GM21825 (cell line): ENCODE measurements at regions not wholly inside any gene's neighbourhood (a gene's known extent, or its start where the extent isn't known, plus 50 kb on each side); places are given as distances from the start of the nearest gene placed in this dataset.
"Not testable (repeated sequence)": the region's sequence is repeated elsewhere in the genome, so short reads cannot be mapped to it uniquely, and the experiment has no call there.

Experiments used
- ATAC-seq: cut with Tn5 transposase; IDR thresholded peaks from one replicate; pipeline ENCODE4 v1.9.1; 2021; ENCODE audit warnings: mild to moderate bottlenecking, moderate library complexity; ENCODE audit not compliant: unreplicated experiment

GRCh38 chr16:51984395-51984794 lies 562.5 kb downstream of the TOX3 start:
- no peak for ATAC-seq

- ATAC-seq, result no peak
Measured at GRCh38 chr16:51982715-51983680, 563.9 kb downstream of the TOX3 start.

- no peak for ATAC-seq
Measured at GRCh38 chr16:51981725-51982124, 565.2 kb downstream of the TOX3 start.

- not testable (repeated sequence) for ATAC-seq
Measured at GRCh38 chr16:51977506-51977905, 569.4 kb downstream of the TOX3 start.

GRCh38 chr16:51971184-51971583 lies 575.8 kb downstream of the TOX3 start:
- no peak for ATAC-seq

GRCh38 chr16:51968749-51969148 lies 578.2 kb downstream of the TOX3 start:
- ATAC-seq, result no peak

GRCh38 chr16:51967646-51968045 lies 579.3 kb downstream of the TOX3 start:
- ATAC-seq, result no peak

GRCh38 chr16:51960931-51961330 lies 586.0 kb downstream of the TOX3 start:
- no peak for ATAC-seq

GRCh38 chr16:51953286-51953985 lies 593.5 kb downstream of the TOX3 start:
- no peak for ATAC-seq

GRCh38 chr16:51952500-51952899 lies 594.4 kb downstream of the TOX3 start:
- no peak for ATAC-seq

- no peak for ATAC-seq
Measured at GRCh38 chr16:51951668-51952298, 595.2 kb downstream of the TOX3 start.

- ATAC-seq, result no peak
Measured at GRCh38 chr16:51950118-51950780, 596.7 kb downstream of the TOX3 start.

GRCh38 chr16:51949282-51949681 lies 597.7 kb downstream of the TOX3 start:
- ATAC-seq, result no peak

- no peak for ATAC-seq
Measured at GRCh38 chr16:51941412-51941811, 605.5 kb downstream of the TOX3 start.

GRCh38 chr16:51940183-51940582 lies 606.8 kb downstream of the TOX3 start:
- no peak for ATAC-seq

GRCh38 chr16:51939378-51939871 lies 607.5 kb downstream of the TOX3 start:
- ATAC-seq, result no peak

- no peak for ATAC-seq
Measured at GRCh38 chr16:51938861-51939260, 608.1 kb downstream of the TOX3 start.

GRCh38 chr16:51937771-51938170 lies 609.2 kb downstream of the TOX3 start:
- ATAC-seq, result no peak

- no peak for ATAC-seq
Measured at GRCh38 chr16:51936846-51937245, 610.1 kb downstream of the TOX3 start.

- no peak for ATAC-seq
Measured at GRCh38 chr16:51932317-51932716, 614.6 kb downstream of the TOX3 start.

GRCh38 chr16:51931653-51932052 lies 615.3 kb downstream of the TOX3 start:
- no peak for ATAC-seq
